GM23248 (cell line): ENCODE measurements at regions not wholly inside any gene's neighbourhood (a gene's known extent, or its start where the extent isn't known, plus 50 kb on each side); places are given as distances from the start of the nearest gene placed in this dataset.

ENCODE experiments used
- DNase-seq: peaks from one replicate; pipeline ENCODE4 v3.0.0-alpha.2; 2015
- H2AFZ ChIP-seq: fragments of 200-600 bp; sonication (generic); 2 replicates; pipeline ENCODE4 v1.6.1; 2016; ENCODE audit warnings: antibody characterized with exemption
- H3F3A ChIP-seq: fragments of 200-600 bp; sonication (generic); 2 replicates; pipeline ENCODE4 v1.6.1; 2016; ENCODE audit warnings: mild to moderate bottlenecking, antibody characterized with exemption, mixed run types; ENCODE audit not compliant: insufficient read depth
- H3K27ac ChIP-seq: fragments of 200-600 bp; sonication (generic); 2 replicates; pipeline ENCODE4 v1.5.1; 2016; ENCODE audit warnings: mild to moderate bottlenecking
- H3K27me3 ChIP-seq: fragments of 200-600 bp; sonication (generic); replicated peaks from 2 replicates; pipeline ENCODE4 v1.6.1; 2016; ENCODE audit warnings: mild to moderate bottlenecking; ENCODE audit not compliant: insufficient read depth
- H3K36me3 ChIP-seq: fragments of 200-600 bp; sonication (generic); 2 replicates; pipeline ENCODE4 v1.6.1; 2016; ENCODE audit warnings: low read depth, mild to moderate bottlenecking
- H3K4me1 ChIP-seq: fragments of 200-600 bp; sonication (generic); 2 replicates; pipeline ENCODE4 v1.6.1; 2016; ENCODE audit warnings: mild to moderate bottlenecking; ENCODE audit not compliant: insufficient read depth
- H3K4me2 ChIP-seq: fragments of 200-600 bp; sonication (generic); one replicate; pipeline ENCODE4 v1.6.1; 2016; ENCODE audit warnings: mild to moderate bottlenecking; ENCODE audit not compliant: unreplicated experiment
- H3K4me3 ChIP-seq: fragments of 200-600 bp; sonication (generic); 2 replicates; pipeline ENCODE4 v1.5.1; 2016; ENCODE audit warnings: mild to moderate bottlenecking
- H3K79me2 ChIP-seq: fragments of 200-600 bp; sonication (generic); 2 replicates; pipeline ENCODE4 v1.6.1; 2016; ENCODE audit warnings: mild to moderate bottlenecking; ENCODE audit not compliant: insufficient read depth
- H3K9ac ChIP-seq: fragments of 200-600 bp; sonication (generic); 2 replicates; pipeline ENCODE4 v1.6.1; 2016; ENCODE audit warnings: mild to moderate bottlenecking
- H3K9me2 ChIP-seq: fragments of 200-600 bp; sonication (generic); 2 replicates; pipeline ENCODE4 v1.6.1; 2016; ENCODE audit warnings: mixed run types, mild to moderate bottlenecking, moderate library complexity; ENCODE audit not compliant: insufficient read depth
- H3K9me3 ChIP-seq: fragments of 200-600 bp; sonication (generic); one replicate; pipeline ENCODE4 v1.6.1; 2017; ENCODE audit warnings: low read depth
- H4K20me1 ChIP-seq: fragments of 200-600 bp; sonication (generic); 2 replicates; pipeline ENCODE4 v1.6.0; 2016; ENCODE audit not compliant: insufficient read depth
- EZH2 ChIP-seq: fragments of 200-600 bp; sonication (generic); IDR thresholded peaks from 2 replicates; pipeline ENCODE4 v1.6.1; 2018; ENCODE audit warnings: antibody characterized with exemption, mild to moderate bottlenecking; ENCODE audit not compliant: insufficient read depth, poor library complexity, severe bottlenecking
- EZH2phosphoT487 ChIP-seq: fragments of 200-600 bp; sonication (generic); IDR thresholded peaks from 2 replicates; pipeline ENCODE4 v1.6.1; 2018; ENCODE audit warnings: antibody characterized with exemption, moderate library complexity, mild to moderate bottlenecking, low read depth; ENCODE audit not compliant: insufficient read depth
- WGBS, 2 experiments: methylation state at CpG; one replicate each; pipeline ENCODE4 v1.1.6; 2015 to 2017; ENCODE audit warnings: low lambda C conversion rate in 2 of 2, low coverage in 1 of 2; ENCODE audit errors: missing lambda C conversion rate in 2 of 2; 5-methylcytosine and 5-hydroxymethylcytosine counted together
- in situ Hi-C: fragments of 300-500 bp; cut with MboI; formaldehyde crosslinking; loops from 2 replicates; pipeline ENCODE4 v1.15.0; 2020

DNA sequence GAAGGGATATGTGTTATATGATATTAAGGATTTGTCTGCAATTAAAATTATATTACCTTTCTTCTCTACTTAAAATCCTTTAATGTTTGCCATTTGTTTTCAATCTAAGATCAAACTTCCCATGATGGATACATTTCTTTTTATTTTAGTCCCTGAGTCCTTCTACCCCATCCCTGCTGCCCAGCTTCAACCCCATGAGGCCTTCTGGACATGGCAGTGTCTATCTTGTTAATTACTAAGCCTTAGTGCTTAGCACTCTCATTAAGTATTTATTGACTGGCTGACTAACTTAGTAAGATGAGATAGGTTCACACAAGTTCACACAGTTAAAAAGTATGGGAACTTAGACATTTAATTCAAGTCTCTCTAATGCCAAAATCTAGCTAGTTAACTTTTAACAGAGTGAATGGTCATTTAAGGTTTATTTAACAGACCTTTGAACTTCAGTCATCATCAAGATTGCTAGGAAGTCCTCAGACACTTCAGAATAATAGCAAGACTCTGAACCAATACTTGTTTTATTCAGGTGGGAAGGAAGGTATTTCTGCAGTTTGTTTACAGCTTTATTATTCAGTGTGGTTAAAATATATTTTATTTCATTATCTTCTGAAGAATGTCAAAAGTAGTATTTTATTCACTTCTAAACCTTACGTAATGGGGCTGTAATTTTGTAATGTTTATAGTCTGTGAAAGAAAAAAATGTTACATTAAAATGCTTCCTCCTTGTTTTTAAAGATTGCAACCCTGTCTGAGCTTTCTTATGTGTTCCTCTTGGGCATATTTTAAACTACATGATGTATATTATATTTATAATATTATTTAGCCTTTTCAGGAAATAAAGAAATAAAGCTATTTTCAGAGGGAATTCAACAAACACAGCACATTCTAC is 848.9 kb downstream of the REEP3 start:
- Histone ChIP-seq H3K27me3 (no peaks in the 10 kb centered on the region), H3K36me3 (no peaks in the 10 kb centered on the region), H4K20me1 (no peaks in the 10 kb centered on the region), H3K4me2 (no peak overlapping the region), H3F3A (no peaks in the 10 kb centered on the region), H3K4me1 (no peaks in the 10 kb centered on the region), H3K9ac (no peak overlapping the region), H2AFZ (no peak overlapping the region), H3K9me3 (no peaks in the 10 kb centered on the region), H3K4me3 (no peak overlapping the region), H3K27ac (no peak overlapping the region), H3K9me2 (no peaks in the 10 kb centered on the region), H3K79me2 (no peaks in the 10 kb centered on the region)
- no peak for DNase-seq
- no peak for TF ChIP-seq EZH2phosphoT487
- TF ChIP-seq EZH2 = no peak
- in situ Hi-C loops = no loop called here
- 17 to 25% methylated on average over 1 of the region's 1 CpG for whole genome bisulfite sequencing, 2 experiments

DNA sequence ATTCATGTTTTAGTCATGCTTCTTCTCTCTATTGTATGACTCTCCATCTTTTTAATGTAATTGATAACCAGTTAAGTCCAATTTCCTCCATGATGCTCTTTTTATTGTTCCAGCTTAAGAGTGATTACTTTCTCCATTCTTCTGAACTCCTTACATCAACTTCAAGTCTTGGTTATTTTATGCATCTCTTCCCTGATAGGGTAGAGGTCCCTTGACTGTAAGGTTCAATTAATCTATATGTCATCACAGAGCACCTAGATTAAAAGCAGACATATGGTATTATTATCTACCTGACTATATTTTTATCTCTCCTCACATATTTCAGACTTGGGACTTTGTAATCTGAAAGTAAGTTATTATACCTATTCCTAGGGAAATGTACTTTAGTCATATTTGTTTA is 853.1 kb downstream of the REEP3 start:
- Histone ChIP-seq H3K36me3 (no peaks in the 10 kb centered on the region), H3K4me2 (no peak overlapping the region), H3F3A (no peaks in the 10 kb centered on the region), H3K9me2 (no peaks in the 10 kb centered on the region), H3K4me3 (no peak overlapping the region), H2AFZ (no peak overlapping the region), H4K20me1 (no peaks in the 10 kb centered on the region), H3K27me3 (no peaks in the 10 kb centered on the region), H3K27ac (no peak overlapping the region), H3K4me1 (no peaks in the 10 kb centered on the region), H3K9ac (no peak overlapping the region), H3K79me2 (no peaks in the 10 kb centered on the region), H3K9me3 (no peaks in the 10 kb centered on the region)
- no peak for DNase-seq
- in situ Hi-C loops = no loop called here
- TF ChIP-seq EZH2phosphoT487 (no peak), EZH2 (no peak)

DNA sequence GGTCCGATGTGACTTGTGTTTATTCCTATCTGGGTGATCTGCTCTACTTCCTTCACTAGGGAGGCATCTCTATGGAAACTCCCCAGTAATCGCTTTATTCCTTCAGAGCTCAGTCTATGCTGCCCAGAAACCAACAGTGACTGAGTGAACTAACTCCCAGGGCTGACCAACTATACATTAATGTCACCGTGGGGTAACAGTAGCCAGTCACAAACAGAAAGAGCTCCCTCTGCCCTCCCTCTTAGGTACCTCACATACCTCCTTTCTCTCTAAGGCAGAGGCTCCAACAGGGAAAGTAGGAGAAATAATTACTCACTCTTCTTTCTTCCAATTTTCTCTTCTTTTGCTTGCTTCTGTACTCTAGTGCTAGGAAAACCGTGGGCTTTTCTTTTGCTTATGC is 855.0 kb downstream of the REEP3 start:
- DNase-seq = no peak
- Histone ChIP-seq H3K4me3 (no peak overlapping the region), H3K27me3 (no peaks in the 10 kb centered on the region), H2AFZ (no peak overlapping the region), H3K36me3 (no peaks in the 10 kb centered on the region), H3K9me3 (no peaks in the 10 kb centered on the region), H3K4me2 (no peak overlapping the region), H3K79me2 (no peaks in the 10 kb centered on the region), H3F3A (no peaks in the 10 kb centered on the region), H3K27ac (no peak overlapping the region), H3K4me1 (no peaks in the 10 kb centered on the region), H4K20me1 (no peaks in the 10 kb centered on the region), H3K9ac (no peak overlapping the region), H3K9me2 (no peaks in the 10 kb centered on the region)
- 5 to 7% methylated on average over 4 of the region's 4 CpGs for WGBS, 2 experiments
- in situ Hi-C loops = no loop called here
- TF ChIP-seq EZH2 (no peak), EZH2phosphoT487 (no peak)

DNA sequence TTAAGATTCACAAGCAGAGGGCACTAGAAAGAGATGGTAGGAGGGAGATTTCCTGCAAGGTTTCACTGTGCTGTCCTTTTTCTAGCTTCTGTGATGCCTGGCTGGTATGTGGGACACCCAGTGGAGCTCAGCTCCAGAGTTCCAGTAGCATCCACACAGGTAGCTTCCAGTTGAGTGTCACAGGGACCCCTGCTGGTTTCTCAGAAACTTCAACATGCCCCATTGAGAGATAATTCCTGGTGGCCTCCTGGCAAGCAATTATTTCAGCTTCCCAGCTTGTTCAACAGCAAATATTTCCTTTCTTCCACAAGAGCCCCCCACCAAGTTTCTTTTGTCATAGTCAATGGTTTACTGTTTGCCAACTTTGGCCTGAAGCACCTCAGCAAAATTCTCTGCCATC is 858.7 kb downstream of the REEP3 start:
- H3K4me3 ChIP-seq = no peak overlapping the region
- H3K4me1 ChIP-seq = no peaks in the 10 kb centered on the region
- no peaks in the 10 kb centered on the region for H3F3A ChIP-seq
- no peak overlapping the region for H3K9ac ChIP-seq
- no peak for DNase-seq
- H3K27ac ChIP-seq = no peak overlapping the region
- no peaks in the 10 kb centered on the region for H3K27me3 ChIP-seq
- no peaks in the 10 kb centered on the region for H3K36me3 ChIP-seq
- H3K9me2 ChIP-seq = no peaks in the 10 kb centered on the region
- in situ Hi-C loops = no loop called here
- H3K79me2 ChIP-seq = no peaks in the 10 kb centered on the region
- TF ChIP-seq EZH2phosphoT487 (no peak), EZH2 (no peak)
- no peaks in the 10 kb centered on the region for H3K9me3 ChIP-seq
- no peak overlapping the region for H3K4me2 ChIP-seq
- no peaks in the 10 kb centered on the region for H4K20me1 ChIP-seq
- H2AFZ ChIP-seq = no peak overlapping the region

DNA sequence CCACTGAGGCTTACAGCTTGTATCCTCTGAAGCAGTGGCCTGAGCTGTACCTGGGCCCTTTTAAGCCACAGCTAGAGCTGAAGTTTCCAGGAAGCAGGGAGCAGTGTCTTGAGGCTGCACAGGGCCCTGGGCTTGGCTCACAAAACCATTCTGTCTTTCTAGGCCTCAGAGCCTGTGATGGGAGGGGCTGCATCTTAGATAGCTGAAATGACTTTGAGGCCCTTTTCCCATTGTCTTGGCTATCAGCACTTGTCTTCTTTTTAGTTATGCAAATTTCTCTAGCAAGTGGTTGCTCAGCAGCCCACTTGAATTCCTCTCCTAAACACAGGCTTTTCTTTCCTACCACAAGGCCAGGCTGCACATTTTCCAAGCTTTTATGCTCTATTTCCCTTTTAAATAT is 864.2 kb downstream of the REEP3 start:
- in situ Hi-C loops = no loop called here
- H3K4me3 ChIP-seq = no peak overlapping the region

More for the DNA sequence above, 864.2 kb downstream of the REEP3 start:
- H3K4me2 ChIP-seq = no peak overlapping the region
- no peaks in the 10 kb centered on the region for H4K20me1 ChIP-seq
- H3K9ac ChIP-seq = no peak overlapping the region
- no peak overlapping the region for H2AFZ ChIP-seq
- no peaks in the 10 kb centered on the region for H3K36me3 ChIP-seq
- no peaks in the 10 kb centered on the region for H3K9me2 ChIP-seq
- no peaks in the 10 kb centered on the region for H3K9me3 ChIP-seq
- H3K79me2 ChIP-seq = no peaks in the 10 kb centered on the region
- H3K27me3 ChIP-seq = no peaks in the 10 kb centered on the region
- no peaks in the 10 kb centered on the region for H3F3A ChIP-seq
- TF ChIP-seq EZH2 (no peak), EZH2phosphoT487 (no peak)
- H3K4me1 ChIP-seq = no peaks in the 10 kb centered on the region
- no peak for DNase-seq
- no peak overlapping the region for H3K27ac ChIP-seq
